ENCODE measurements at regions not wholly inside any gene's neighbourhood (a gene's known extent, or its start where the extent isn't known, plus 50 kb on each side); places are given as distances from the start of the nearest gene placed in this dataset.
A peak's percentile ranks its signal among the peaks of the same experiment; 100 is the strongest.

DNA sequence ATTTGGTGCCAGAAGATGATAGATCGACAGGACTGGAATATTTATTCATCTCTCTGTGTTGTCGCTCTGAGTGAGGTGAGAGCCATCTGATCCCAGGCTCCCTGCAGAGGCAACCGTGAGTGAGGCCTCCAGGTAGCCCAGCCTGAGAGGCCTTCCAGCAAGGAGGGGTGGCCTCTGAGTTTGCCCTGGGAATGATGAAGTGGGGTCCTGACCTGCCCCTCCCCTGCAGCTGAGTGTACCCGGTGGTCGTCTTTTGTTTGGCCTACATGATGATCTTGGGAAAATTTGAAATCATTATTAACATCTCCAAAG lies 86.4 kb downstream of the CBLN1 start:
- TF ChIP-seq CTCF (IDR thresholded peaks at IDR 0.05), result no peak
- Histone ChIP-seq H3K27me3 (ENCODE audit: low read depth) (no peaks in the 10 kb centered on the region), H3K9me3 (no peaks in the 10 kb centered on the region), H3K27ac (no peak overlapping the region), H3K4me3 (no peak overlapping the region), H3K4me1 (no peaks in the 10 kb centered on the region), H3K36me3 (no peaks in the 10 kb centered on the region)
- DNase-seq, result no peak
- intact Hi-C loops (cut with DNase I), result no loop called here
- ATAC-seq, result no peak

DNA sequence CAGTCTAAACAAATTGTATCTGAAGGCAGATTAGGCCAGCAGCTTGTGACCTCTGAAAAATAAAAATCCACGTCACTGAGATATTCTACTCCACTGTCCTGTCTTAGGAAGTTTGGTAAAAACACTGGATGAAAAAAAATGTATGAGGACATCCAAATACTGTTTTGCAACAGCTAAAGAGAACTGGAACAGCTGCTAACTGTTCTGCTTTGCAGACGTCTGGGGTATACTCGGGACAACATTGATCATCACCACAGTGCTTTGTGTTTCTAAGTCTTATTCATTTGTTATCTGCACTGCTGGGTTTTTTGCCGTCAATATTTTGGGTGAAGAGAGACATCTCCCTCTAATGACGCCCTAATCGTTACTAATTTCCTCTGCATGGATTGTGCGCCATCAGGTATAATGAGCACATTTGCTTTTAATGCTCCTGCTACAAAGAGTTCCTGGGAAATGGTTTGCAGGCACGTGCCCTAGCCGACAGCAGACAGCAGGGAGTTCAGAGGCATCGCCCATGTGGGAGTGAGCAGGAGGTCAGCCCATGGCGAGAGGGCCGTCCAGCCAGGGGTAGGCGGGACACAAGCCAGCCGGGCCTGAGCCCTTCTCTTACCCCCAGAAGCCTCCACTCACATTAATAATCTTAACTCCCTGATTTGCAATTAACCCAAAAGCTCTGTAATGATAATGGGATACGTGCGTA lies 87.0 kb downstream of the CBLN1 start:
- no peaks in the 10 kb centered on the region for H3K27me3 ChIP-seq (ENCODE audit: low read depth)
- no peak overlapping the region for H3K27ac ChIP-seq
- intact Hi-C loops (cut with DNase I), result no loop called here
- no peak overlapping the region for H3K4me3 ChIP-seq
- no peaks in the 10 kb centered on the region for H3K4me1 ChIP-seq
- no peaks in the 10 kb centered on the region for H3K36me3 ChIP-seq
- TF ChIP-seq CTCF (IDR thresholded peaks at IDR 0.05), result no peak
- H3K9me3 ChIP-seq, result no peaks in the 10 kb centered on the region
- ATAC-seq, result peak in 1 of 2 donors; percentile 53
- DNase-seq, result no peak

GRCh38 chr16:49193596-49193995 lies 88.0 kb downstream of the CBLN1 start:
- ATAC-seq (no peak), DNase-seq (no peak)
- H3K36me3 ChIP-seq, result no peaks in the 10 kb centered on the region
- no peaks in the 10 kb centered on the region for H3K4me1 ChIP-seq
- H3K27ac ChIP-seq, result no peak overlapping the region
- H3K4me3 ChIP-seq, result no peak overlapping the region
- TF ChIP-seq CTCF (IDR thresholded peaks at IDR 0.05), result no peak
- no peaks in the 10 kb centered on the region for H3K9me3 ChIP-seq
- H3K27me3 ChIP-seq (ENCODE audit: low read depth), result no peaks in the 10 kb centered on the region
- intact Hi-C loops (cut with DNase I), result no loop called here

- H3K4me1 ChIP-seq, result no peaks in the 10 kb centered on the region
- intact Hi-C loops (cut with DNase I), result no loop called here
Observed at GRCh38 chr16:49189286-49189685, 92.4 kb downstream of the CBLN1 start.

GRCh38 chr16:49183911-49184310 lies 97.7 kb downstream of the CBLN1 start:
- DNase-seq, result no peak
- H3K36me3 ChIP-seq, result no peaks in the 10 kb centered on the region

More at GRCh38 chr16:49189286-49189685, 92.4 kb downstream of the CBLN1 start:
- no peaks in the 10 kb centered on the region for H3K36me3 ChIP-seq
- ATAC-seq, result no peak
- H3K27ac ChIP-seq, result no peak overlapping the region
- H3K9me3 ChIP-seq, result peaks cover 6% of the 10 kb centered on the region
- TF ChIP-seq CTCF (IDR thresholded peaks at IDR 0.05), result no peak
- no peaks in the 10 kb centered on the region for H3K27me3 ChIP-seq (ENCODE audit: low read depth)
- DNase-seq, result no peak
- no peak overlapping the region for H3K4me3 ChIP-seq

More at GRCh38 chr16:49183911-49184310, 97.7 kb downstream of the CBLN1 start:
- TF ChIP-seq CTCF (IDR thresholded peaks at IDR 0.05), result no peak
- H3K9me3 ChIP-seq, result peaks cover 6% of the 10 kb centered on the region
- intact Hi-C loops (cut with DNase I), result no loop called here
- no peak overlapping the region for H3K4me3 ChIP-seq
- no peak for ATAC-seq
- peaks cover 4% of the 10 kb centered on the region for H3K27me3 ChIP-seq (ENCODE audit: low read depth)
- no peaks in the 10 kb centered on the region for H3K4me1 ChIP-seq
- no peak overlapping the region for H3K27ac ChIP-seq
